ENCODE measurements at regions not wholly inside any gene's neighbourhood (a gene's known extent, or its start where the extent isn't known, plus 50 kb on each side); places are given as distances from the start of the nearest gene placed in this dataset.

- Mint-ChIP-seq H3K27ac (no peak overlapping the region), H3K4me3 (no peak overlapping the region), H3K27me3 (ENCODE audit: low read depth, poor library complexity) (no peaks in the 10 kb centered on the region), H3K9me3 (peaks cover 15% of the 10 kb centered on the region), H3K4me1 (no peaks in the 10 kb centered on the region), H3K36me3 (ENCODE audit: low read depth) (peaks cover 9% of the 10 kb centered on the region)
- TF ChIP-seq CTCF (IDR thresholded peaks at IDR 0.05) = no peak
- no peak for DNase-seq
These were observed 193.9 kb downstream of the OMA1 start for GRCh38 chr1:58352476-58353092.

GRCh38 chr1:58346036-58346355, 200.5 kb downstream of the OMA1 start:
- Mint-ChIP-seq H3K27ac (no peak overlapping the region), H3K9me3 (peaks cover 11% of the 10 kb centered on the region), H3K4me1 (peaks cover 19% of the 10 kb centered on the region), H3K4me3 (no peak overlapping the region), H3K27me3 (ENCODE audit: low read depth, poor library complexity) (peaks cover 5% of the 10 kb centered on the region), H3K36me3 (ENCODE audit: low read depth) (peaks cover 7% of the 10 kb centered on the region)
- DNase-seq = no peak
- no peak for TF ChIP-seq CTCF (IDR thresholded peaks at IDR 0.05)

GRCh38 chr1:58345215-58346035, 201.1 kb downstream of the OMA1 start:
- Mint-ChIP-seq H3K9me3 (peaks cover 6% of the 10 kb centered on the region), H3K27me3 (ENCODE audit: low read depth, poor library complexity) (peaks cover 5% of the 10 kb centered on the region), H3K4me1 (peaks cover 19% of the 10 kb centered on the region), H3K27ac (no peak overlapping the region), H3K36me3 (ENCODE audit: low read depth) (peaks cover 2% of the 10 kb centered on the region), H3K4me3 (no peak overlapping the region)
- no peak for TF ChIP-seq CTCF (IDR thresholded peaks at IDR 0.05)
- DNase-seq = no peak

- H3K27me3 Mint-ChIP-seq (ENCODE audit: low read depth, poor library complexity) = peaks cover 3% of the 10 kb centered on the region
- H3K4me1 Mint-ChIP-seq = peaks cover 16% of the 10 kb centered on the region
- no peaks in the 10 kb centered on the region for H3K9me3 Mint-ChIP-seq
- no peak for DNase-seq
- peaks cover 7% of the 10 kb centered on the region for H3K36me3 Mint-ChIP-seq (ENCODE audit: low read depth)
- no peak overlapping the region for H3K4me3 Mint-ChIP-seq
- no peak overlapping the region for H3K27ac Mint-ChIP-seq
- TF ChIP-seq CTCF (IDR thresholded peaks at IDR 0.05) = no peak
These were observed 206.3 kb downstream of the OMA1 start for GRCh38 chr1:58340185-58340584.

GRCh38 chr1:58338081-58338480, 208.4 kb downstream of the OMA1 start:
- Mint-ChIP-seq H3K27ac (no peak overlapping the region), H3K4me1 (peaks cover 13% of the 10 kb centered on the region), H3K36me3 (ENCODE audit: low read depth) (peaks cover 7% of the 10 kb centered on the region), H3K9me3 (no peaks in the 10 kb centered on the region), H3K27me3 (ENCODE audit: low read depth, poor library complexity) (peaks cover 3% of the 10 kb centered on the region), H3K4me3 (no peak overlapping the region)
- DNase-seq = no peak
- TF ChIP-seq CTCF (IDR thresholded peaks at IDR 0.05) = no peak

GRCh38 chr1:58333511-58333910, 213.0 kb downstream of the OMA1 start:
- no peak for TF ChIP-seq CTCF (IDR thresholded peaks at IDR 0.05)
- no peaks in the 10 kb centered on the region for H3K36me3 Mint-ChIP-seq (ENCODE audit: low read depth)
- H3K4me1 Mint-ChIP-seq = peaks cover 12% of the 10 kb centered on the region
- no peaks in the 10 kb centered on the region for H3K9me3 Mint-ChIP-seq
- no peak overlapping the region for H3K27ac Mint-ChIP-seq
- H3K4me3 Mint-ChIP-seq = no peak overlapping the region
- H3K27me3 Mint-ChIP-seq (ENCODE audit: low read depth, poor library complexity) = peaks cover 3% of the 10 kb centered on the region
- DNase-seq = no peak

All from nephron progenitor cell (in vitro differentiated cells).